ENCODE measurements at regions not wholly inside any gene's neighbourhood (a gene's known extent, or its start where the extent isn't known, plus 50 kb on each side); places are given as distances from the start of the nearest gene placed in this dataset.

DNA sequence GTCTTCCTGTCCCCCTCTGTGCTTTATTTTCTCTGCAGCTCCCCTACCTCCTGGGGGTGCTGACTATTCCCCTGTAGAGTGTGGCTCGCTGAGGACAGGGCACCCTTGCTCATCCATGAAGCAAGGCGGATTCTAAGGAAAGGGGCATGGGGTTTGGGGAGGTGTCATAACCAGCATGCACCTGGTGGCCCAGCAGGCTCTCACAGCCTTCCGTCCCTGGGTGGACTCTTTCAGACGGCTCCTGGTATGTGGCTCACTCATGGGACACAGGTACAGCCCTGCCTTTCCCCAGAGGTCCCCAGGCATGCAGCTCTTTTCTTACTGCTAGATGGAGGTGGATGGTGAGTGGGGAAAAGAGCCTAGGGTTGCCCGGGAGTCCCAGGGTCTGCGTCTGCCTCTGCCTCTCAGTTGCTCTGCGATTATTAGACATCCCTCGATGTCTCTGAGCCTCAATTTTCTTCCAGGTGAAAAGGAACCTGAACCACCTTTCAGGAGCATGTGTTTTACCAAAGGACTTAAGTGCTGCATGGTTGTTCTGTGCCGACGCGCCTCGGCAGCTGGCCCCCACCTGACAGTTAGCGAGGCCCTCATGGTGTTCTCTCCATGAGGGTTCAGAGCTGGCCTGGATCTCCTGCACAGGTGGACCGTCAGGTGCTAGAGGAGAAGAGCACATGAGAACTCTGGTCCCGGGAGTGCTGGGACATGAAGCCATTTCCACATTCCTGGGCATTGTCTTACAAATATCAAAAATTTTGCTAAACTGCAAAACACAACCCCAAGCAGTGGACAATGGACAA is 172.5 kb upstream of the SHH start:
- no peaks in the 10 kb centered on the region for H3F3A ChIP-seq (ENCODE audit: control insufficient read depth, insufficient read depth)
- no peaks in the 10 kb centered on the region for H3K9me3 ChIP-seq (ENCODE audit: control insufficient read depth, insufficient read depth, low read length)
- H3K27ac ChIP-seq (ENCODE audit: low read depth, low read length), result no peak overlapping the region
- no peaks in the 10 kb centered on the region for H3K27me3 ChIP-seq (ENCODE audit: control insufficient read depth, low read length)
- H4K20me1 ChIP-seq (ENCODE audit: control insufficient read depth, insufficient read depth, low read depth, low read length), result no peaks in the 10 kb centered on the region
- H3K9me2 ChIP-seq (replicated peaks; ENCODE audit: control insufficient read depth, low read length), result no peaks in the 10 kb centered on the region
- no peak overlapping the region for H3K4me2 ChIP-seq (ENCODE audit: low read length)
- H3K79me2 ChIP-seq (ENCODE audit: control insufficient read depth, low read length), result no peaks in the 10 kb centered on the region
- no peaks in the 10 kb centered on the region for H3K4me1 ChIP-seq (ENCODE audit: control insufficient read depth, low read length)
- H3K36me3 ChIP-seq (ENCODE audit: control insufficient read depth, low read length), result no peaks in the 10 kb centered on the region
- no peak for TF ChIP-seq EZH2phosphoT487 (IDR thresholded peaks at IDR 0.05; ENCODE audit: borderline replicate concordance, low read length)
- TF ChIP-seq, protein P1, sequence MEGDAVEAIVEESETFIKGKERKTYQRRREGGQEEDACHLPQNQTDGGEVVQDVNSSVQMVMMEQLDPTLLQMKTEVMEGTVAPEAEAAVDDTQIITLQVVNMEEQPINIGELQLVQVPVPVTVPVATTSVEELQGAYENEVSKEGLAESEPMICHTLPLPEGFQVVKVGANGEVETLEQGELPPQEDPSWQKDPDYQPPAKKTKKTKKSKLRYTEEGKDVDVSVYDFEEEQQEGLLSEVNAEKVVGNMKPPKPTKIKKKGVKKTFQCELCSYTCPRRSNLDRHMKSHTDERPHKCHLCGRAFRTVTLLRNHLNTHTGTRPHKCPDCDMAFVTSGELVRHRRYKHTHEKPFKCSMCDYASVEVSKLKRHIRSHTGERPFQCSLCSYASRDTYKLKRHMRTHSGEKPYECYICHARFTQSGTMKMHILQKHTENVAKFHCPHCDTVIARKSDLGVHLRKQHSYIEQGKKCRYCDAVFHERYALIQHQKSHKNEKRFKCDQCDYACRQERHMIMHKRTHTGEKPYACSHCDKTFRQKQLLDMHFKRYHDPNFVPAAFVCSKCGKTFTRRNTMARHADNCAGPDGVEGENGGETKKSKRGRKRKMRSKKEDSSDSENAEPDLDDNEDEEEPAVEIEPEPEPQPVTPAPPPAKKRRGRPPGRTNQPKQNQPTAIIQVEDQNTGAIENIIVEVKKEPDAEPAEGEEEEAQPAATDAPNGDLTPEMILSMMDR (IDR thresholded peaks at IDR 0.05; ENCODE audit: low read depth, low read length, poor library complexity, severe bottlenecking), result no peak
- H3K4me3 ChIP-seq (ENCODE audit: low read length), result no peak overlapping the region

- Histone ChIP-seq H3K27me3 (ENCODE audit: control insufficient read depth, low read length) (no peaks in the 10 kb centered on the region), H3K36me3 (ENCODE audit: control insufficient read depth, low read length) (no peaks in the 10 kb centered on the region), H3K9me2 (replicated peaks; ENCODE audit: control insufficient read depth, low read length) (no peaks in the 10 kb centered on the region), H3K9me3 (ENCODE audit: control insufficient read depth, insufficient read depth, low read length) (no peaks in the 10 kb centered on the region), H3K4me1 (ENCODE audit: control insufficient read depth, low read length) (no peaks in the 10 kb centered on the region), H4K20me1 (ENCODE audit: control insufficient read depth, insufficient read depth, low read depth, low read length) (no peaks in the 10 kb centered on the region), H3K79me2 (ENCODE audit: control insufficient read depth, low read length) (no peaks in the 10 kb centered on the region), H3F3A (ENCODE audit: control insufficient read depth, insufficient read depth) (no peaks in the 10 kb centered on the region), H3K27ac (ENCODE audit: low read depth, low read length) (no peak overlapping the region), H3K4me3 (ENCODE audit: low read length) (no peak overlapping the region), H3K4me2 (ENCODE audit: low read length) (no peak overlapping the region)
- no peak for TF ChIP-seq EZH2phosphoT487 (IDR thresholded peaks at IDR 0.05; ENCODE audit: borderline replicate concordance, low read length)
- TF ChIP-seq, protein P1 (IDR thresholded peaks at IDR 0.05; ENCODE audit: low read depth, low read length, poor library complexity, severe bottlenecking), result no peak
Measured at GRCh38 chr7:155984028-155984580, 171.8 kb upstream of the SHH start.

DNA sequence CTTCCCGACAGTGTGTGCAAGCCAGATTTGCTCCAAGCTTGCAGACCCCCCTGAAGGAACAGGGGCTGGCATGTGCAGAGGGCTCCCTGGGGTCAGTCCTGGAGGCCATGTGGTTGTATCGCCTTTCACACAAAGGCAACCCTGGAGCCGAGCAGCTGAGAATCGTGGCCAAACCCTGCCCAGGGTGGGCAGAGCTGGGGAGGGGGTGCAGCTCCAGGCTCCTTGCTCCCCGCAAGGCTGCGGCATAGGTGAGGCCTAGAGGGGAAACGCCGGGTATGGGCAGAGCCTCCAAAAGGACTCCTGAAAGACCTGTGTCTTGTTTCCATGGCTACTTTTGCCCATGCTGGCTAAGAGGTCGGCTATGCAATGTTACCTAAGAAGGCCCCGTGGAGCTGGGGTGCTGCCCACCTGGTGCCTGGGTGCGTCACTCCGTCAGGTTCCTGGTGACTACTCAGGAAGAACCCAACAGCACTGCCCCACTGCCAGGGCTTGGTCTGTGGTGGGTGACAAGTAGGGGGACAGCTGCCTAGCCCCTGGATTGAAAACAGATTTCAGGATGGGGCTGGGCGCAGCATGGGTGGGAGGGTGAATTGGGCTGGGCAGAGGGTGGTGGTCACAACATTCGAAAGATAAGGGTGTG is 171.0 kb upstream of the SHH start:
- Histone ChIP-seq H3K4me3 (ENCODE audit: low read length) (no peak overlapping the region), H3K9me2 (replicated peaks; ENCODE audit: control insufficient read depth, low read length) (no peaks in the 10 kb centered on the region), H3K4me2 (ENCODE audit: low read length) (no peak overlapping the region), H3K27me3 (ENCODE audit: control insufficient read depth, low read length) (no peaks in the 10 kb centered on the region), H4K20me1 (ENCODE audit: control insufficient read depth, insufficient read depth, low read depth, low read length) (no peaks in the 10 kb centered on the region), H3K36me3 (ENCODE audit: control insufficient read depth, low read length) (no peaks in the 10 kb centered on the region), H3K4me1 (ENCODE audit: control insufficient read depth, low read length) (no peaks in the 10 kb centered on the region), H3K79me2 (ENCODE audit: control insufficient read depth, low read length) (no peaks in the 10 kb centered on the region), H3F3A (ENCODE audit: control insufficient read depth, insufficient read depth) (no peaks in the 10 kb centered on the region), H3K9me3 (ENCODE audit: control insufficient read depth, insufficient read depth, low read length) (no peaks in the 10 kb centered on the region), H3K27ac (ENCODE audit: low read depth, low read length) (no peak overlapping the region)
- no peak for TF ChIP-seq EZH2phosphoT487 (IDR thresholded peaks at IDR 0.05; ENCODE audit: borderline replicate concordance, low read length)
- TF ChIP-seq, protein P1 (IDR thresholded peaks at IDR 0.05; ENCODE audit: low read depth, low read length, poor library complexity, severe bottlenecking), result no peak

Measured in DOHH2 (cell line).